ENCODE measurements at regions not wholly inside any gene's neighbourhood (a gene's known extent, or its start where the extent isn't known, plus 50 kb on each side); places are given as distances from the start of the nearest gene placed in this dataset.

DNA sequence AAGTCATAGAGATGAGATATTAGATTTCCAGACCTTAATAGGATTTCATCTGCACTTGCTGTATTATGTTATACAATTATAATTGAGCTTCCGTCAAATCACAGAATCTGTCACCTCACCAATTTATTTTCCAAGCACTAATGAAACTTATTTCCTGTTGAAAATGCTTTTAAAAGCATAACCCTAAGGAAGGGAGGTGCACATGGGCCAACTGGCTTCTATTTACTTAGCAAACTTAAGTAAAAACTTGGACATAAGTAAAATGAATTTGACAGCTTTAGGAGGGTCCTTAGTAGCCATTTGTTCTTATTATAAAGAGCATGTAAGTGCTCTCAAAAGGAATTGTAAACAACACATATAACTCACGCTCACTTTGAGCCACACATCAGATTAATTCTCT is 462.2 kb upstream of the TMPO start:
- TF ChIP-seq, protein P1, sequence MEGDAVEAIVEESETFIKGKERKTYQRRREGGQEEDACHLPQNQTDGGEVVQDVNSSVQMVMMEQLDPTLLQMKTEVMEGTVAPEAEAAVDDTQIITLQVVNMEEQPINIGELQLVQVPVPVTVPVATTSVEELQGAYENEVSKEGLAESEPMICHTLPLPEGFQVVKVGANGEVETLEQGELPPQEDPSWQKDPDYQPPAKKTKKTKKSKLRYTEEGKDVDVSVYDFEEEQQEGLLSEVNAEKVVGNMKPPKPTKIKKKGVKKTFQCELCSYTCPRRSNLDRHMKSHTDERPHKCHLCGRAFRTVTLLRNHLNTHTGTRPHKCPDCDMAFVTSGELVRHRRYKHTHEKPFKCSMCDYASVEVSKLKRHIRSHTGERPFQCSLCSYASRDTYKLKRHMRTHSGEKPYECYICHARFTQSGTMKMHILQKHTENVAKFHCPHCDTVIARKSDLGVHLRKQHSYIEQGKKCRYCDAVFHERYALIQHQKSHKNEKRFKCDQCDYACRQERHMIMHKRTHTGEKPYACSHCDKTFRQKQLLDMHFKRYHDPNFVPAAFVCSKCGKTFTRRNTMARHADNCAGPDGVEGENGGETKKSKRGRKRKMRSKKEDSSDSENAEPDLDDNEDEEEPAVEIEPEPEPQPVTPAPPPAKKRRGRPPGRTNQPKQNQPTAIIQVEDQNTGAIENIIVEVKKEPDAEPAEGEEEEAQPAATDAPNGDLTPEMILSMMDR (IDR thresholded peaks at IDR 0.05), result no peak
- TF ChIP-seq POLR2AphosphoS5 (IDR thresholded peaks at IDR 0.05), result no peak
- no peak for TF ChIP-seq POLR2A (IDR thresholded peaks at IDR 0.05)
